Osteocyte (in vitro differentiated cells): ENCODE measurements at regions not wholly inside any gene's neighbourhood (a gene's known extent, or its start where the extent isn't known, plus 50 kb on each side); places are given as distances from the start of the nearest gene placed in this dataset.
"Not testable (repeated sequence)": the region's sequence is repeated elsewhere in the genome, so short reads cannot be mapped to it uniquely, and the experiment has no call there.

ENCODE experiments used
- DNase-seq: peaks from one replicate; pipeline ENCODE4 v3.0.0; 2021; ENCODE audit warnings: mixed read lengths; ENCODE audit not compliant: unreplicated experiment; ENCODE audit errors: extremely low spot score
- H3K27ac Mint-ChIP-seq: one replicate; pipeline ENCODE4 v1.8.0; 2021; ENCODE audit warnings: mild to moderate bottlenecking, mixed read lengths; ENCODE audit not compliant: unreplicated experiment
- H3K27me3 Mint-ChIP-seq: one replicate; pipeline ENCODE4 v1.8.0; 2021; ENCODE audit warnings: mixed read lengths; ENCODE audit not compliant: unreplicated experiment
- H3K36me3 Mint-ChIP-seq: one replicate; pipeline ENCODE4 v1.8.0; 2021; ENCODE audit warnings: mixed read lengths; ENCODE audit not compliant: unreplicated experiment
- H3K4me1 Mint-ChIP-seq: one replicate; pipeline ENCODE4 v1.8.0; 2021; ENCODE audit warnings: mixed read lengths; ENCODE audit not compliant: unreplicated experiment
- H3K4me3 Mint-ChIP-seq: one replicate; pipeline ENCODE4 v1.8.0; 2021; ENCODE audit warnings: mild to moderate bottlenecking, moderate library complexity, mixed read lengths; ENCODE audit not compliant: unreplicated experiment
- H3K9me3 Mint-ChIP-seq: one replicate; pipeline ENCODE4 v1.8.0; 2021; ENCODE audit warnings: mixed read lengths; ENCODE audit not compliant: unreplicated experiment
- CTCF ChIP-seq: fragments of 200-600 bp; sonication (generic); IDR thresholded peaks from 2 replicates; pipeline ENCODE4 v1.5.0; 2021; ENCODE audit warnings: antibody characterized with exemption, mild to moderate bottlenecking, moderate library complexity

GRCh38 chr1:232422098-232422497, 207.8 kb downstream of the SIPA1L2 start:
- Mint-ChIP-seq H3K4me3 (no peak overlapping the region), H3K27ac (no peak overlapping the region), H3K36me3 (peaks cover 31% of the 10 kb centered on the region), H3K4me1 (peaks cover 7% of the 10 kb centered on the region), H3K9me3 (no peaks in the 10 kb centered on the region), H3K27me3 (no peaks in the 10 kb centered on the region)
- no peak for DNase-seq
- no peak for TF ChIP-seq CTCF

GRCh38 chr1:232421143-232421796, 208.7 kb downstream of the SIPA1L2 start:
- Mint-ChIP-seq H3K4me3 (no peak overlapping the region), H3K27me3 (no peaks in the 10 kb centered on the region), H3K9me3 (no peaks in the 10 kb centered on the region), H3K4me1 (peaks cover 8% of the 10 kb centered on the region), H3K36me3 (peaks cover 31% of the 10 kb centered on the region), H3K27ac (no peak overlapping the region)
- no peak for DNase-seq
- no peak for TF ChIP-seq CTCF

GRCh38 chr1:232417636-232418248, 212.2 kb downstream of the SIPA1L2 start:
- Mint-ChIP-seq H3K27me3 (no peaks in the 10 kb centered on the region), H3K27ac (no peak overlapping the region), H3K4me1 (peaks cover 18% of the 10 kb centered on the region), H3K36me3 (peaks cover 26% of the 10 kb centered on the region), H3K4me3 (no peak overlapping the region), H3K9me3 (no peaks in the 10 kb centered on the region)
- no peak for TF ChIP-seq CTCF
- DNase-seq: no peak

- DNase-seq: no peak
- no peak overlapping the region for H3K4me3 Mint-ChIP-seq
- H3K36me3 Mint-ChIP-seq: peaks cover 24% of the 10 kb centered on the region
- TF ChIP-seq CTCF: no peak
- H3K9me3 Mint-ChIP-seq: no peaks in the 10 kb centered on the region
- peaks cover 18% of the 10 kb centered on the region for H3K4me1 Mint-ChIP-seq
- peak overlapping the region; percentile 2 for H3K27ac Mint-ChIP-seq
- H3K27me3 Mint-ChIP-seq: no peaks in the 10 kb centered on the region
Observed at GRCh38 chr1:232416026-232416568, 213.8 kb downstream of the SIPA1L2 start.

- H3K27ac Mint-ChIP-seq, H3K9me3 Mint-ChIP-seq: not testable (repeated sequence)
Observed at GRCh38 chr1:232415481-232415880, 214.5 kb downstream of the SIPA1L2 start.

More at GRCh38 chr1:232415481-232415880, 214.5 kb downstream of the SIPA1L2 start:
- Mint-ChIP-seq H3K4me1 (peaks cover 18% of the 10 kb centered on the region), H3K36me3 (peaks cover 24% of the 10 kb centered on the region)
- H3K27me3 Mint-ChIP-seq, DNase-seq, H3K4me3 Mint-ChIP-seq: not testable (repeated sequence)
